HepG2 (cell line): ENCODE measurements at regions not wholly inside any gene's neighbourhood (a gene's known extent, or its start where the extent isn't known, plus 50 kb on each side); places are given as distances from the start of the nearest gene placed in this dataset.

ENCODE experiments used
- ATAC-seq: fragments of 200-7000 bp; cut with Tn5 transposase; 3 replicates; pipeline ENCODE4 v1.9.1; 2020; ENCODE audit warnings: mild to moderate bottlenecking, moderate library complexity
- BruUV-seq: library from RNA; stranded (reverse); fragments of 400-500 nt; replicated peaks from 2 replicates; lab custom pipeline; 2021; lab: Mats Ljungman, UMichigan
- CTCF ChIA-PET: fragments of 300-600 bp; formaldehyde crosslinking; extraction: SDS; loops from one replicate; lab custom pipeline; 2021; ENCODE audit warnings: low total read pairs, inconsistent platforms, low intra/inter-chr PET ratio; lab: Yijun Ruan, JAX
- POLR2A ChIA-PET: fragments of 350-600 bp; sonication (Branson Sonifier 250); formaldehyde crosslinking; loops from one replicate; lab custom pipeline; 2020; ENCODE audit warnings: antibody characterized with exemption, inconsistent platforms; lab: Yijun Ruan, JAX
- DNase-seq: peaks from one replicate; pipeline ENCODE4 v3.0.0-alpha.2; 2015; ENCODE audit warnings: low spot score
- FAIRE-seq: peaks from 3 replicates; lab custom pipeline; 2011; peaks lifted over from hg19 to GRCh38; lab: Jason Lieb, UNC
- H2AFZ ChIP-seq: one replicate; pipeline ENCODE4 v1.6.1; 2011; ENCODE audit warnings: low read length, inconsistent platforms
- H3K27ac ChIP-seq: fragments of 300-600 bp; 3 replicates; pipeline ENCODE4 v1.8.0; 2011; ENCODE audit warnings: mixed run types, mild to moderate bottlenecking, mixed read lengths, low read length, inconsistent platforms; ENCODE audit not compliant: insufficient read depth; ENCODE audit errors: extremely low read length
- H3K27me3 ChIP-seq, 2 experiments: fragments of 200-600 bp in 1 of 2; 2 replicates in 1 of 2; 3 replicates in 1 of 2; pipeline versions ENCODE4 v1.6.0 to v1.8.0; 2011; ENCODE audit warnings: low read length in 2 of 2, mild to moderate bottlenecking in 2 of 2, moderate library complexity in 2 of 2, inconsistent platforms in 1 of 2; ENCODE audit not compliant: insufficient read depth in 2 of 2, control insufficient read depth in 1 of 2
- H3K36me3 ChIP-seq, 2 experiments: fragments of 200-600 bp in 1 of 2; replicated peaks in 1 of 2; 2 replicates in 1 of 2; 3 replicates in 1 of 2; pipeline versions ENCODE4 v1.5.1 to v1.8.0; 2011; ENCODE audit warnings: low read length in 2 of 2, inconsistent platforms in 1 of 2; ENCODE audit not compliant: insufficient read depth in 2 of 2, control insufficient read depth in 1 of 2
- H3K4me1 ChIP-seq: 2 replicates; pipeline ENCODE4 v1.5.1; 2012; ENCODE audit warnings: low read length, inconsistent platforms; ENCODE audit not compliant: insufficient read depth
- H3K4me2 ChIP-seq: 2 replicates; pipeline ENCODE4 v1.6.0; 2011; ENCODE audit warnings: low read depth, low read length, inconsistent platforms
- H3K4me3 ChIP-seq, 3 experiments: fragments of 200-600 bp in 1 of 3; sonication (generic), shearing (Covaris generic) in 1 of 3; replicated peaks in 1 of 3; 2 replicates each; pipeline ENCODE4 v1.5.1; 2011 to 2016; ENCODE audit warnings: low read length in 3 of 3, inconsistent platforms in 2 of 3, low read depth in 2 of 3, mild to moderate bottlenecking in 2 of 3, control low read depth in 1 of 3, mixed read lengths in 1 of 3; ENCODE audit not compliant: insufficient read depth in 1 of 3
- H3K79me2 ChIP-seq: one replicate; pipeline ENCODE4 v1.6.1; 2011; ENCODE audit warnings: low read length, inconsistent platforms; ENCODE audit not compliant: insufficient read depth
- H3K9ac ChIP-seq: 2 replicates; pipeline ENCODE4 v1.6.0; 2011; ENCODE audit warnings: mild to moderate bottlenecking, low read depth, low read length, inconsistent platforms; ENCODE audit not compliant: insufficient read depth
- H3K9me3 ChIP-seq: 2 replicates; pipeline ENCODE4 v1.5.1; 2012; ENCODE audit warnings: mild to moderate bottlenecking, low read length
- H4K20me1 ChIP-seq: 2 replicates; pipeline ENCODE4 v1.6.0; 2011; ENCODE audit warnings: inconsistent platforms, mild to moderate bottlenecking, low read length, moderate library complexity; ENCODE audit not compliant: insufficient read depth
- DPF2 ChIP-seq: sonication (generic); formaldehyde crosslinking; IDR thresholded peaks from 2 replicates; pipeline ENCODE4 v1.4.0; 2020; ENCODE audit warnings: mild to moderate bottlenecking, low read depth, missing genetic modification reagents, borderline replicate concordance
- GZF1 ChIP-seq: sonication (generic); formaldehyde crosslinking; IDR thresholded peaks from 2 replicates; pipeline ENCODE4 v1.5.1; 2020; ENCODE audit warnings: mild to moderate bottlenecking, missing genetic modification reagents
- MAFK ChIP-seq, 2 experiments: IDR thresholded peaks in 1 of 2; conservative IDR thresholded peaks in 1 of 2; 2 replicates each; pipeline ENCODE4 v1.6.1; 2011; ENCODE audit warnings: improper control_type of control experiment in 2 of 2, low read length in 2 of 2
- NFIB ChIP-seq: sonication (generic); formaldehyde crosslinking; IDR thresholded peaks from 2 replicates; pipeline ENCODE4 v1.9.0; 2021; ENCODE audit warnings: missing genetic modification reagents, mild to moderate bottlenecking, borderline replicate concordance
- TCF7L2 ChIP-seq: IDR thresholded peaks from 2 replicates; pipeline ENCODE4 v1.6.1; 2011; ENCODE audit warnings: mild to moderate bottlenecking, low read depth, low read length, moderate library complexity
- THAP11 ChIP-seq: IDR thresholded peaks from 2 replicates; pipeline ENCODE4 v1.6.1; 2016; ENCODE audit warnings: missing biosample characterization, missing genetic modification reagents
- ZFX ChIP-seq: sonication (generic); formaldehyde crosslinking; IDR thresholded peaks from 2 replicates; pipeline ENCODE4 v1.4.0; 2020; ENCODE audit warnings: mild to moderate bottlenecking, low read depth, missing genetic modification reagents, moderate library complexity
- ZNF44 ChIP-seq: sonication (generic); formaldehyde crosslinking; IDR thresholded peaks from 2 replicates; pipeline ENCODE4 v1.5.1; 2020; ENCODE audit warnings: mild to moderate bottlenecking, missing genetic modification reagents
- ZNF570 ChIP-seq: sonication (generic); formaldehyde crosslinking; IDR thresholded peaks from 2 replicates; pipeline ENCODE4 v1.4.0; 2020; ENCODE audit warnings: mild to moderate bottlenecking, missing genetic modification reagents, borderline replicate concordance
- WGBS: methylation state at CpG from one replicate; pipeline ENCODE4 v1.1.6; 2017; ENCODE audit warnings: low lambda C conversion rate; 5-methylcytosine and 5-hydroxymethylcytosine counted together
- in situ Hi-C: cut with HindIII; loops from 2 replicates; pipeline ENCODE4 v1.10.0; 2017; ENCODE audit warnings: low pct_unique_long_range_greater_than_20kb; ENCODE audit not compliant: extremely low pct_ligation_motif_present
- intact Hi-C: fragments of 100-400 bp; cut with micrococcal nuclease; formaldehyde crosslinking; loops from one replicate; pipeline ENCODE4 v1.10.0; 2022; ENCODE audit not compliant: unreplicated experiment
- TF ChIP-seq, protein P1 (sequence below): sonication (generic); formaldehyde crosslinking; IDR thresholded peaks from 2 replicates; pipeline ENCODE4 v1.5.1; 2020; ENCODE audit warnings: missing genetic modification reagents, mild to moderate bottlenecking, borderline replicate concordance
- TF ChIP-seq, protein P2 (sequence below), 2 experiments: sonication (generic) in 1 of 2; formaldehyde crosslinking in 1 of 2; IDR thresholded peaks; 2 replicates each; pipeline versions ENCODE4 v1.4.0 to v1.6.1; 2016 to 2020; ENCODE audit warnings: borderline replicate concordance in 1 of 2, low read depth in 1 of 2, mild to moderate bottlenecking in 1 of 2, missing genetic modification reagents in 1 of 2

GRCh38 chr6:139494376-139494990, 120.0 kb upstream of the CITED2 start:
- no peak overlapping the region for H2AFZ ChIP-seq
- WGBS = 56% methylated on average over 9 of the region's 9 CpGs
- intact Hi-C loops (no loop called here), in situ Hi-C loops (no loop called here)
- no peak for FAIRE-seq
- DNase-seq = no peak
- no peaks in the 10 kb centered on the region for H4K20me1 ChIP-seq
- H3K4me2 ChIP-seq = no peak overlapping the region
- peaks cover 26% of the 10 kb centered on the region for H3K4me1 ChIP-seq
- no peaks in the 10 kb centered on the region for H3K79me2 ChIP-seq
- H3K9me3 ChIP-seq = no peaks in the 10 kb centered on the region
- no peak overlapping the region for H3K4me3 ChIP-seq
- no TSS peak for BruUV-seq
- no peak overlapping the region for H3K27ac ChIP-seq
- TF ChIP-seq MAFK (conservative IDR thresholded peaks at IDR 0.05 in 1 of 2, IDR thresholded peaks at IDR 0.05 in 1 of 2; ENCODE audit: low read length in 2 of 2) = peak; percentile 21 to 44; a peak in 2 of 4 replicates
- TF ChIP-seq, protein P1, sequence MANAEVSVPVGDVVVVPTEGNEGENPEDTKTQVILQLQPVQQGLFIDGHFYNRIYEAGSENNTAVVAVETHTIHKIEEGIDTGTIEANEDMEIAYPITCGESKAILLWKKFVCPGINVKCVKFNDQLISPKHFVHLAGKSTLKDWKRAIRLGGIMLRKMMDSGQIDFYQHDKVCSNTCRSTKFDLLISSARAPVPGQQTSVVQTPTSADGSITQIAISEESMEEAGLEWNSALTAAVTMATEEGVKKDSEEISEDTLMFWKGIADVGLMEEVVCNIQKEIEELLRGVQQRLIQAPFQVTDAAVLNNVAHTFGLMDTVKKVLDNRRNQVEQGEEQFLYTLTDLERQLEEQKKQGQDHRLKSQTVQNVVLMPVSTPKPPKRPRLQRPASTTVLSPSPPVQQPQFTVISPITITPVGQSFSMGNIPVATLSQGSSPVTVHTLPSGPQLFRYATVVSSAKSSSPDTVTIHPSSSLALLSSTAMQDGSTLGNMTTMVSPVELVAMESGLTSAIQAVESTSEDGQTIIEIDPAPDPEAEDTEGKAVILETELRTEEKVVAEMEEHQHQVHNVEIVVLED (CRISPR knock-in tag) = no peak
- no peak overlapping the region for H3K9ac ChIP-seq
- POLR2A ChIA-PET = no interaction called here
- H3K36me3 ChIP-seq = no peaks in the 10 kb centered on the region
- no peak for ATAC-seq
- no peaks in the 10 kb centered on the region for H3K27me3 ChIP-seq
- CTCF ChIA-PET = no interaction called here

- in situ Hi-C loops (no loop called here), intact Hi-C loops (no loop called here)
- ChIA-PET POLR2A (interaction anchor here (1.0 to 2.2 kb wide), 2 partner anchors 10 to 116 kb away, joined by 10 read pairs; partner anchors contain the start of gene CITED2), CTCF (no interaction called here)
- Histone ChIP-seq H3K79me2 (no peaks in the 10 kb centered on the region), H3K9ac (no peak overlapping the region), H3K4me1 (peaks cover 32% of the 10 kb centered on the region), H3K4me2 (peak overlapping the region; percentile 25), H3K4me3 (0 out of 6 replicates have a peak overlapping the region, but pooled peaks of 1 of the 3 experiments have one; percentile 32), H3K27ac (no peak overlapping the region), H3K27me3 (no peaks in the 10 kb centered on the region), H3K36me3 (no peaks in the 10 kb centered on the region), H4K20me1 (no peaks in the 10 kb centered on the region), H3K9me3 (no peaks in the 10 kb centered on the region), H2AFZ (peak overlapping the region; percentile 22)
- no TSS peak for BruUV-seq
- no peak for FAIRE-seq
- 16% methylated on average over 4 of the region's 4 CpGs for WGBS
- ATAC-seq = peak; percentile 83
- peak; percentile 74 for DNase-seq
- TF ChIP-seq ZNF570 (CRISPR knock-in tag) = no peak
- TF ChIP-seq ZNF44 (CRISPR knock-in tag) = no peak
- TF ChIP-seq NFIB = no peak
- TF ChIP-seq, protein P2, sequence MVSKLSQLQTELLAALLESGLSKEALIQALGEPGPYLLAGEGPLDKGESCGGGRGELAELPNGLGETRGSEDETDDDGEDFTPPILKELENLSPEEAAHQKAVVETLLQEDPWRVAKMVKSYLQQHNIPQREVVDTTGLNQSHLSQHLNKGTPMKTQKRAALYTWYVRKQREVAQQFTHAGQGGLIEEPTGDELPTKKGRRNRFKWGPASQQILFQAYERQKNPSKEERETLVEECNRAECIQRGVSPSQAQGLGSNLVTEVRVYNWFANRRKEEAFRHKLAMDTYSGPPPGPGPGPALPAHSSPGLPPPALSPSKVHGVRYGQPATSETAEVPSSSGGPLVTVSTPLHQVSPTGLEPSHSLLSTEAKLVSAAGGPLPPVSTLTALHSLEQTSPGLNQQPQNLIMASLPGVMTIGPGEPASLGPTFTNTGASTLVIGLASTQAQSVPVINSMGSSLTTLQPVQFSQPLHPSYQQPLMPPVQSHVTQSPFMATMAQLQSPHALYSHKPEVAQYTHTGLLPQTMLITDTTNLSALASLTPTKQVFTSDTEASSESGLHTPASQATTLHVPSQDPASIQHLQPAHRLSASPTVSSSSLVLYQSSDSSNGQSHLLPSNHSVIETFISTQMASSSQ (IDR thresholded peaks at IDR 0.05; ENCODE audit: low read depth) = no peak
- TF ChIP-seq, protein P2 (CRISPR knock-in tag; IDR thresholded peaks at IDR 0.05; ENCODE audit: borderline replicate concordance) = peak; percentile 46; the same call in 1 of the 2 replicates
- no peak for TF ChIP-seq GZF1
- TF ChIP-seq ZFX (CRISPR knock-in tag) = 0 out of 2 replicates have a peak, but pooled peaks have one; percentile 17
- TF ChIP-seq THAP11 = peak; percentile 65
- no peak for TF ChIP-seq DPF2 (CRISPR knock-in tag)
- no peak for TF ChIP-seq TCF7L2
These were observed 116.0 kb upstream of the CITED2 start for GRCh38 chr6:139490482-139490881.
